G401 (cell line): ENCODE measurements at regions not wholly inside any gene's neighbourhood (a gene's known extent, or its start where the extent isn't known, plus 50 kb on each side); places are given as distances from the start of the nearest gene placed in this dataset.
"Not testable (repeated sequence)": the region's sequence is repeated elsewhere in the genome, so short reads cannot be mapped to it uniquely, and the experiment has no call there.

Source experiments
- DNase-seq: peaks from one replicate; pipeline ENCODE4 v3.0.0-alpha.2; 2015; ENCODE audit warnings: low spot score
- in situ Hi-C: cut with HindIII; loops from 2 replicates; pipeline ENCODE4 v1.10.0; 2016; ENCODE audit warnings: low sequenced_read_pairs, mixed read lengths

GRCh38 chr3:73120710-73121109 lies 59.3 kb downstream of the EBLN2 start:
- no peak for DNase-seq
- in situ Hi-C loops = no loop called here

GRCh38 chr3:73121669-73122331 lies 60.3 kb downstream of the EBLN2 start:
- in situ Hi-C loops = no loop called here
- DNase-seq = no peak

- DNase-seq = no peak
- in situ Hi-C loops = no loop called here
Measured at GRCh38 chr3:73134034-73134433, 72.6 kb downstream of the EBLN2 start.

GRCh38 chr3:73136941-73137340 lies 75.5 kb downstream of the EBLN2 start:
- DNase-seq = no peak
- in situ Hi-C loops = no loop called here

GRCh38 chr3:73137736-73138403 lies 76.4 kb downstream of the EBLN2 start:
- in situ Hi-C loops = no loop called here
- DNase-seq = no peak

GRCh38 chr3:73140772-73141442 lies 79.4 kb downstream of the EBLN2 start:
- in situ Hi-C loops = no loop called here

GRCh38 chr3:73141525-73141924 lies 80.1 kb downstream of the EBLN2 start:
- no peak for DNase-seq
- in situ Hi-C loops = no loop called here

More at GRCh38 chr3:73140772-73141442, 79.4 kb downstream of the EBLN2 start:
- DNase-seq = no peak

- no peak for DNase-seq
- in situ Hi-C loops = no loop called here
Measured at GRCh38 chr3:73143401-73143800, 81.9 kb downstream of the EBLN2 start.

- in situ Hi-C loops = no loop called here
- no peak for DNase-seq
Measured at GRCh38 chr3:73143821-73144237, 82.4 kb downstream of the EBLN2 start.

- in situ Hi-C loops = no loop called here
Measured at GRCh38 chr3:73144276-73144675, 82.8 kb downstream of the EBLN2 start.

GRCh38 chr3:73144828-73145227 lies 83.4 kb downstream of the EBLN2 start:
- no peak for DNase-seq

More at GRCh38 chr3:73144276-73144675, 82.8 kb downstream of the EBLN2 start:
- no peak for DNase-seq

GRCh38 chr3:73147479-73147878 lies 86.0 kb downstream of the EBLN2 start:
- in situ Hi-C loops, DNase-seq: not testable (repeated sequence)

More at GRCh38 chr3:73144828-73145227, 83.4 kb downstream of the EBLN2 start:
- in situ Hi-C loops = no loop called here

GRCh38 chr3:73148206-73148605 lies 86.7 kb downstream of the EBLN2 start:
- in situ Hi-C loops = no loop called here

GRCh38 chr3:73148682-73149081 lies 87.2 kb downstream of the EBLN2 start:
- in situ Hi-C loops = no loop called here
- DNase-seq = no peak

More at GRCh38 chr3:73148206-73148605, 86.7 kb downstream of the EBLN2 start:
- no peak for DNase-seq

- no peak for DNase-seq
- in situ Hi-C loops = no loop called here
Measured at GRCh38 chr3:73150369-73151130, 89.1 kb downstream of the EBLN2 start.

GRCh38 chr3:73152571-73152970 lies 91.1 kb downstream of the EBLN2 start:
- in situ Hi-C loops, DNase-seq: not testable (repeated sequence)

- DNase-seq, in situ Hi-C loops: not testable (repeated sequence)
Measured at GRCh38 chr3:73153057-73153456, 91.6 kb downstream of the EBLN2 start.

GRCh38 chr3:73154261-73154660 lies 92.8 kb downstream of the EBLN2 start:
- DNase-seq, in situ Hi-C loops: not testable (repeated sequence)

- DNase-seq = not testable (repeated sequence)
Measured at GRCh38 chr3:73155441-73155840, 94.0 kb downstream of the EBLN2 start.

More at GRCh38 chr3:73155441-73155840, 94.0 kb downstream of the EBLN2 start:
- in situ Hi-C loops = not testable (repeated sequence)
